EH (cell line): ENCODE measurements at regions not wholly inside any gene's neighbourhood (a gene's known extent, or its start where the extent isn't known, plus 50 kb on each side); places are given as distances from the start of the nearest gene placed in this dataset.

Experiments used
- DNase-seq: peaks from one replicate; pipeline ENCODE4 v3.0.0-alpha.2; 2015; ENCODE audit warnings: low read depth

DNA sequence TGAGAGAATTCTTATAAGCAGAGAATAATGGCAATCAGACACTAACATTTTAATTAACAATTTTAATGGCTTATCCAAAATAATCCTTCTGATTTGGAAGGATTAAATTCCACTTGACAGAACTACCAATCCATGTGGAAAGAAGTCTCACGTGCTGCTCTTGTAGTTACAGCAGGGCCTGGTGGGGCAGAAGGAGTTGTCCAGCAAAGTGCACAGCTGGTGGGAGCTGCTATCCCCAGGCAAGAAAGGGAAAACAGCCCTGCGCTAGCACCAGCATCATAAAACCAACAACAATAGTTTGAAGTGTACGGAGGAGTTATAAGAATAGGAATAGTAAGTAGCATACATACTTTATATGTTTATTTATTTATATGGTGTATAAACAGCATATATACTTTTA is 127.4 kb upstream of the TRIM2 start:
- no peak for DNase-seq

DNA sequence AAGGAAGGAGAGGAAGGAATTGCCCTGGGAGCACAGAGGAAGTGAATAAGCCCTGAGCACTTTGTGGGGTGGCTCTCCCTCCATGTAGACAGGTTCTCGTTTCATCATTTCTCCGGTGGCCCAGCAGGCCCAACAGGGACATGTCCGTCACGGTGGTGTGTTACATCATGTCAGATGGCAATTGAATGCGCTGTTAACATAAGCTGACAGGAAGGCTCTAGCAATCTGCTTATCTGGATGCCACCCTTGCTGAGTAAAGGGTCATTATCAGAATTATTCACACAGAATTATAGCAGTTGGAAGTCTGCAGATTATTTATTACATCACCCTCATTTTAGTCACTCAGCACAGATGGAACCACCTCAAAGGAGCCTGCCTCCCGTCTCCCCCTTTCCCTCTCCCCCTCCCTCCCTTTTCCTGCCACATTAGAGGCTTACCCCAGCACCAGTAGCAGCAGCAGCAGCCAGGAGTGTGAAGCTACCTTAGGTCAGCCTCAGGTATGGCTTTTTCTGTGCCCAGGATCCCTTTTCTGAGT is 124.3 kb upstream of the TRIM2 start:
- DNase-seq = no peak

GRCh38 chr4:153081006-153081580 is 123.2 kb upstream of the TRIM2 start:
- DNase-seq = no peak

DNA sequence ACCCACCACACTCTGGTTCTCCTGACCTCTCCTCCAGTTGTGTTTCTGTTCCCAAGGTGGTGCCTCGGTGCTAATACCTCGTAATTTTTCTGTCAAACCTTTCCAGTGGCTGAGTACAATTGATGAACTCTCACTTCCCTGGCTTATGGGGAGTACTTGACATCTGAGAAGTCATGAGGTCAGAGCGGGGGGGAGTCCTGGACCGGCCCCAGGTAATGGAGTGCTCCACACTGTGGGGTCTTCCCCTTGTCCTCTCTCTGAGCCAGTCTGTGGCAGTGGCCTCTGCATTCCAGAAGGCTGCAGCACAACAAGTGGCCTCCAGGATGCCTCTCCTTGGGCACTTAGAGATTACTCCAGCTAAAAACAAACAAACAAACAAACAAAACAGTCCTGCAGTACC is 122.5 kb upstream of the TRIM2 start:
- no peak for DNase-seq

- DNase-seq = no peak
Observed at GRCh38 chr4:153082322-153083301, 121.6 kb upstream of the TRIM2 start.

- DNase-seq = peak; percentile 83
Observed at GRCh38 chr4:153083447-153083947, 120.7 kb upstream of the TRIM2 start.

DNA sequence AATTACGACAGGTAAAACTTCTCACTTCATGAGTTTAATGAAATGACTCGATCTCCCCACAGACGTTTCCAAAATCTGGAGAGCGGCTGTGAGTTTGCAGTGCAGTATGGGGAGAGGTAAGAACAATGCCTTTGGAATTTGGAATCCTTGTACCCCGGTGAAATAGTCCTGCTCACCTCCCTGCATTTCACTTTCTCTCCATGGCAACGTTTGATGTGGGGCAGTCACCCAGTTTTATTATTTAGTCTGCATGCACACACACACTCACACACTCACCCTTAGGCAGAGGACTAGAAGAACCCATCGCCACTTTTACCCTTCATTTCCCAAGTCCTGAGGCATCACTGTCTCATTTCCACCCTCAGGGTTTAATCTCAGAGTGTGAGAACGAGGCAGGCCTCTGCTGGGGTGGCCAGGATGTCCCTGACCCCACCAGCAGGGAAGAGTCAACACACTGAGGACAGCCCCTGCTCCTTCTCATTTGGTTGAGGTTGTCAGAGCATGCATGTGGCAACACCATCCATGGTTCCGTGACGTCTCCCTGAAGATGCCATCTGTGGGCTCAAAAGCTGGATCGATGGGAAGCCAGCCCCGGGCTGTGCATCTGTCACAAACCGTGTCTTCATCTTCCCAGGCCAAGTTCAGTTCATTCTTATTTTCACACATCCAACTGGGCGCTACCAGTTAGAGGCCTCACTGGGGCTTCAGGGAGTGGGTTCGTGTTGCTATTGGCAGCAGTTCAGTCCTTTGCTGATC is 119.8 kb upstream of the TRIM2 start:
- DNase-seq = no peak

DNA sequence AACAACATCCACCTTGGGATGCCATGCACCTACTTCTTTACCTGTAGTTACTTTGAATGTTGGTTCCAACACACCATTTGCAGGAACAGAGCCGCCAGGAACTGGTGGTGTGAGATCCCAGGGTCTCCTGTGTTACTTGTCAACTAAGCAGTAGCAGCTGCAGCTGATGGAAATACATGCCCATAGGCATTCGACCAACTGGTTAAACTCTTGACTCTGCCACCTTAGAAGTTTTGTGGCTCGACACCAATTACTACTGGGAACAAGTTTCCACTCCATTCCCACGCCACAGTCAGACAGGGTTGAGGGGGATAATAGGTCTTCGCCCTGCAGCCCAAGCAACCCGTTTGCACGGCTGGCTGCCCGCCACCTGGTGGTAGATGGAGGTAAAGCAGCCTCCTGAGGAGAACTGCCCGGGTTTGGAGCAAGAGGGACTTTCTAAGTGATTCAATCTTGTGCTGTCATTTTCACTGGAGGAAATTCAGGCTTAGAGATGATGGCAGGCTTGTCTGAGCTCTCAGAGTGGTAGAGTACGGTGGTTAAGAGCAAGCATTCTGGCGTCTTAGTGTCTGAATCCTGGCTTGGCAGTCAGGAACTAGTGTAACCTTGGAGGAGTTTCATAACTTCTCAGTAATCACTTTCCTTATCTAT is 119.1 kb upstream of the TRIM2 start:
- DNase-seq = peak; percentile 67

- no peak for DNase-seq
Observed at GRCh38 chr4:153087671-153088194, 116.5 kb upstream of the TRIM2 start.

DNA sequence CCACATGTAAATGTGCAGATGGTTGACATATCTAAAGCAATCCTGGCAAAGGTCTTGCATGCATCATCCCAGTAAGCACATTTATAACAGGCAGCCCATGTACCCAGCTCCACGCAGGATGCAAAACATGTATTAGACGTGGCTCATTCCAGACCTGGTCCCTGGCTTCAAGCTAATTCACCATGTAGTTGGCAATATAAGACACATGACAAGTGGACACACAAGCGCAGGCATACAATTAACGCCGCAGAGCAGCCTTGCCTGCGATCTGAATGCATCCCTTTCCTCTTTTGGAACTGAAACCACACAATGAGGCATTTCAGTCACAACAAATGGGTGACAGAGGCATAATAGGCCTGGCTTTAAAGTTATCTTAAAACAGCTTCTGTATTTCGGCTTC is 114.5 kb upstream of the TRIM2 start:
- DNase-seq = no peak

GRCh38 chr4:153090181-153090580 is 114.1 kb upstream of the TRIM2 start:
- DNase-seq = no peak

GRCh38 chr4:153090670-153091385 is 113.4 kb upstream of the TRIM2 start:
- no peak for DNase-seq

- DNase-seq = no peak
Observed at GRCh38 chr4:153093396-153093795, 110.8 kb upstream of the TRIM2 start.

- DNase-seq = no peak
Observed at GRCh38 chr4:153093802-153094201, 110.4 kb upstream of the TRIM2 start.

GRCh38 chr4:153094435-153094834 is 109.8 kb upstream of the TRIM2 start:
- no peak for DNase-seq

DNA sequence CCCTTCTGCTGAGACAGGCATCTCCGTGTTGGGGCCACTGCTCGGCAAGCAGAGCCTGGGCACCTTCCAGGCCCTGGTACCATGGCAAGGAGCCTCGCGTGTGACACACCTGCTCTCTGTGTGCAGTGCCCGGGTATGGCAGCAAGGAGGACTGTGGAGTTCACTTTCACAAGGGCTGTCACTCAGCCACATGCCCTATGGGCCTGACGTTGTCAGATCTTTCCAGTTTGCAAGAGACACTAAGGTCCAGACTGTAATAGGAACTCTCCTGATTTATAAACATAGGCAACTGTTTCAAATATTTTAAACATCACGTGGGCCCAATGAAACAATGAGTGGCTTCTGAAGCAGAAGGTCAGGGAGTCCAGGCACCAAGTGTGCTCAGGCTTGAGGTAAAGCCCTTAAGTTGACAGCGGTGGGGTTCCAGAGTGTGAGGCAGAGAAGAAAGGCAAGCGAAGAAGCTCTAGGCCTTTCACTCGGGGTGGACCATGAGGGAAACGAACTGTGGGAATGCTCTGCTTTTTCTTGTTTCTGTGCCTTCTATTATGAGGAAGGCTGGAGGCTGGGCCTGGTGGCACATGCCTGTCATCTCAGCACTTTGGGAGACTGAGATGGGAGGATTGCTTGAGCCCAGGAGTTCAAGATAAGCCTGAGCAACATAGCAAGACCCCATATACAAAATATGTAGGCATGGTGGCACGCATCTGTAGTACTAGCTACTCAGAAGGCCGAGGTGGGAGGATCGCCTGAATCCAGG is 108.6 kb upstream of the TRIM2 start:
- peak; percentile 9 for DNase-seq

DNA sequence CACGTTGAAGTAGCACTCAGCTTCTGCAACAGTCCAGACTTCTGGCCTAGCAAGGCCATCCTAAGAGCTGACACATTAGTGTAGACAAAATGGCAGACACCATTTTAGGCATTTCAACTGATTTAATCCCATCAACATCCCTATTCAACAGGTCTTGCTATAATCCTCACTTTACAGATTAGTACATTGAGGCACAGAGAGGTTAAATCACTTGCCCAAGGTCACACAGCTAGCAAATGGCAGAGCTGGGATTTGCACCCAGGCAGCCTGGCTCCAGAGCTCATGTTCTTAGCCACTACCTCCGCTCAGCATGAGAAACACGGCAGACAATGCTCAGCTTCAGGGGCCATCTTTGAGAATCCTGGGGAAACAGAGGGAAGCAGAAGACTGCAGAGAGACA is 107.9 kb upstream of the TRIM2 start:
- no peak for DNase-seq

GRCh38 chr4:153098427-153098826 is 105.8 kb upstream of the TRIM2 start:
- DNase-seq = no peak

DNA sequence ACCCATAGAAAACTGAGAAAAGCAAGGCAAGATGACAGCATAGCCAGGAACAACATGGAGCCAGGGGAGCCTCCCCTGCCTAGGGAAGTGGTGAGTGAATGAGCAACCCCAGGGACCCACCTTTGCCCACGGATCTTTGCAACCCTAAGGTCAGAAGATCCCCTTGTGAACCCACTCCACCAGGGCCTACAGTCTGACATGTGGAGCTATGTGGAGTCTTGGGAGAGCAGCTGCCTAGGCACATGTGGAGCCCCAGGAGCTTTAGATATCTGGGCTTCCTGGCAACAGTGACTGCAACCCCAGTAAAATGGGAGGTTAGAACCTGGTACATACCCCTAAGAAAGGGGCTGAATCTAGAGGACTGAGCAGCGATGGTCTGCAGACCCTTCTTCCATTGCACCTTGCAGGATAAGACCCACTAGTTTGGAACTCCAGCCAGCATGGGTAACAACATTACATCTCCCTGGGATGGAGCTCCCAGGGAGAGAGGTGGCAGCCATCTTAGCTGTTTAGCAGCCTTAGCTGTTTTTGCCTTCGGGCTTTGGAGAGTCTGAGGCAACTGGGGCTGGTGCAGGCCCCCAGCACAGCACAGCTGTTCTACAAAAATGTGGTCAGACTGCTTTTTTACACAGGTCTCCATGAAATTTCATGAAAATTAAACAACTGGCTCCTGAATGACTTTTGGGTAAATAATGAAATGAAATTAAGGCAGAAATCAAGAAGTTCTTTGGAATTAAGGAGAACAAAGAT is 104.7 kb upstream of the TRIM2 start:
- no peak for DNase-seq
